Transverse colon (tissue), 4 donors: ENCODE measurements at regions not wholly inside any gene's neighbourhood (a gene's known extent, or its start where the extent isn't known, plus 50 kb on each side); places are given as distances from the start of the nearest gene placed in this dataset.

Experiments
- CTCF ChIP-seq, 5 experiments: fragments of 200-600 bp in 3 of 5; fragments of 450-650 bp in 2 of 5; sonication (generic) in 3 of 5; IDR thresholded peaks; 1 replicate in 2 of 5; 2 replicates in 3 of 5; pipeline ENCODE4 v1.5.1; 2016 to 2017; ENCODE audit warnings: antibody characterized with exemption in 5 of 5, inconsistent platforms in 3 of 5, mild to moderate bottlenecking in 2 of 5, moderate library complexity in 1 of 5
- EP300 ChIP-seq: sonication (generic); formaldehyde crosslinking; IDR thresholded peaks from one replicate; pipeline ENCODE4 v1.6.1; 2017; ENCODE audit warnings: antibody characterized with exemption, low read depth
- POLR2A ChIP-seq: fragments of 450-650 bp; IDR thresholded peaks from one replicate; pipeline ENCODE4 v1.6.1; 2016; ENCODE audit warnings: antibody characterized with exemption, mild to moderate bottlenecking, moderate library complexity
- POLR2AphosphoS5 ChIP-seq, 3 donors: sonication (generic); formaldehyde crosslinking; IDR thresholded peaks; one replicate each; pipeline ENCODE4 v1.6.1; 2016; ENCODE audit warnings: antibody characterized with exemption in 3 of 3

GRCh38 chr1:10903421-10903820, 107.0 kb upstream of the CASZ1 start:
- TF ChIP-seq POLR2AphosphoS5 (IDR thresholded peaks at IDR 0.05) = no peak
- TF ChIP-seq EP300 = no peak
- TF ChIP-seq CTCF (IDR thresholded peaks at IDR 0.05) = no peak
- TF ChIP-seq POLR2A = no peak
